Stimulated activated CD8-positive, alpha-beta memory T cell treated with anti-CD3 and anti-CD28 coated beads, Interleukin-7, amount 100 ng/mL, for 1 hour (primary cell): ENCODE measurements at regions not wholly inside any gene's neighbourhood (a gene's known extent, or its start where the extent isn't known, plus 50 kb on each side); places are given as distances from the start of the nearest gene placed in this dataset.

Source experiments
- DNase-seq, 2 donors: peaks; one replicate each; pipeline ENCODE4 v3.0.0-alpha.2; 2020; ENCODE audit warnings: low read depth in 2 of 2

- no peak for DNase-seq
Observed at GRCh38 chr18:60134806-60135205, 235.0 kb downstream of the PMAIP1 start.

GRCh38 chr18:60130284-60130683 lies 230.5 kb downstream of the PMAIP1 start:
- no peak for DNase-seq

- DNase-seq: no peak
Observed at GRCh38 chr18:60123031-60123430, 223.2 kb downstream of the PMAIP1 start.

GRCh38 chr18:60122339-60122738 lies 222.5 kb downstream of the PMAIP1 start:
- DNase-seq: no peak

- no peak for DNase-seq
Observed at GRCh38 chr18:60120231-60120750, 220.5 kb downstream of the PMAIP1 start.

- DNase-seq: no peak
Observed at GRCh38 chr18:60117321-60117720, 217.5 kb downstream of the PMAIP1 start.

- DNase-seq: no peak
Observed at GRCh38 chr18:60113396-60113795, 213.6 kb downstream of the PMAIP1 start.

GRCh38 chr18:60112369-60112768 lies 212.6 kb downstream of the PMAIP1 start:
- no peak for DNase-seq

- DNase-seq: no peak
Observed at GRCh38 chr18:60111525-60111924, 211.7 kb downstream of the PMAIP1 start.

GRCh38 chr18:60110836-60111235 lies 211.0 kb downstream of the PMAIP1 start:
- no peak for DNase-seq

- DNase-seq: no peak
Observed at GRCh38 chr18:60100778-60101177, 201.0 kb downstream of the PMAIP1 start.

- no peak for DNase-seq
Observed at GRCh38 chr18:60099709-60100108, 199.9 kb downstream of the PMAIP1 start.

GRCh38 chr18:60096428-60096827 lies 196.6 kb downstream of the PMAIP1 start:
- no peak for DNase-seq

GRCh38 chr18:60092073-60092472 lies 192.3 kb downstream of the PMAIP1 start:
- no peak for DNase-seq

- no peak for DNase-seq
Observed at GRCh38 chr18:60090170-60090569, 190.4 kb downstream of the PMAIP1 start.

GRCh38 chr18:60082790-60083189 lies 183.0 kb downstream of the PMAIP1 start:
- no peak for DNase-seq

GRCh38 chr18:60082282-60082681 lies 182.5 kb downstream of the PMAIP1 start:
- no peak for DNase-seq

- DNase-seq: no peak
Observed at GRCh38 chr18:60075477-60075876, 175.7 kb downstream of the PMAIP1 start.

GRCh38 chr18:60070631-60071030 lies 170.8 kb downstream of the PMAIP1 start:
- DNase-seq: no peak

GRCh38 chr18:60069145-60069544 lies 169.3 kb downstream of the PMAIP1 start:
- no peak for DNase-seq

- DNase-seq: no peak
Observed at GRCh38 chr18:60067426-60068210, 167.8 kb downstream of the PMAIP1 start.

GRCh38 chr18:60066219-60066975 lies 166.6 kb downstream of the PMAIP1 start:
- DNase-seq: no peak

- no peak for DNase-seq
Observed at GRCh38 chr18:60064271-60064670, 164.5 kb downstream of the PMAIP1 start.
